IMR-90 (cell line): ENCODE measurements at regions not wholly inside any gene's neighbourhood (a gene's known extent, or its start where the extent isn't known, plus 50 kb on each side); places are given as distances from the start of the nearest gene placed in this dataset.

ENCODE experiments used
- ATAC-seq: fragments of 200-7000 bp; cut with Tn5 transposase; 2 replicates; pipeline ENCODE4 v1.9.1; 2020; ENCODE audit warnings: low read depth, mild to moderate bottlenecking, moderate library complexity
- BruUV-seq: library from RNA; stranded (reverse); fragments of 400-500 nt; replicated peaks from 2 replicates; lab custom pipeline; 2021; lab: Mats Ljungman, UMichigan
- CTCF ChIA-PET: fragments of 300-600 bp; formaldehyde crosslinking; extraction: SDS; loops from one replicate; lab custom pipeline; 2021; ENCODE audit warnings: antibody characterized with exemption; lab: Yijun Ruan, JAX
- POLR2A ChIA-PET: fragments of 300-600 bp; sonication (Branson Sonifier 250); formaldehyde crosslinking; loops from one replicate; lab custom pipeline; 2022; ENCODE audit warnings: antibody characterized with exemption; ENCODE audit not compliant: unreplicated experiment; lab: Charles Lee
- DNase-seq: peaks from one replicate; pipeline ENCODE4 v3.0.0; 2013
- H2AFZ ChIP-seq: replicated peaks from 2 replicates; pipeline ENCODE3; 2013; ENCODE audit warnings: low read length, mild to moderate bottlenecking; ENCODE audit not compliant: poor library complexity
- H2AK5ac ChIP-seq: 2 replicates; pipeline ENCODE4 v1.6.1; 2013; ENCODE audit warnings: low read depth, low read length, inconsistent platforms
- H2AK9ac ChIP-seq: replicated peaks from 2 replicates; pipeline ENCODE3; 2013; ENCODE audit warnings: mild to moderate bottlenecking, low read depth, low read length, moderate library complexity; ENCODE audit not compliant: poor library complexity
- H2BK120ac ChIP-seq: 2 replicates; pipeline ENCODE4 v1.6.1; 2013; ENCODE audit warnings: low read depth, low read length, inconsistent platforms
- H2BK15ac ChIP-seq: 3 replicates; pipeline ENCODE4 v1.6.1; 2013; ENCODE audit warnings: low read depth, low read length, inconsistent platforms
- H2BK20ac ChIP-seq: 2 replicates; pipeline ENCODE4 v1.6.1; 2013; ENCODE audit warnings: low read depth, mild to moderate bottlenecking, inconsistent platforms, low read length, moderate library complexity
- H2BK5ac ChIP-seq: 2 replicates; pipeline ENCODE4 v1.6.1; 2013; ENCODE audit warnings: mild to moderate bottlenecking, low read depth, low read length, inconsistent platforms; ENCODE audit not compliant: poor library complexity, severe bottlenecking
- H3K14ac ChIP-seq: replicated peaks from 2 replicates; pipeline ENCODE4 v1.6.1; 2013; ENCODE audit warnings: low read depth, low read length, inconsistent platforms
- H3K18ac ChIP-seq: 2 replicates; pipeline ENCODE4 v1.6.1; 2013; ENCODE audit warnings: low read depth, low read length, control low read depth
- H3K23ac ChIP-seq: 2 replicates; pipeline ENCODE4 v1.6.1; 2013; ENCODE audit warnings: low read depth, low read length, inconsistent platforms
- H3K27ac ChIP-seq: 2 replicates; pipeline ENCODE4 v1.5.1; 2013; ENCODE audit warnings: mild to moderate bottlenecking, control low read depth, low read length; ENCODE audit not compliant: insufficient read depth
- H3K27me3 ChIP-seq: 2 replicates; pipeline ENCODE4 v1.6.1; 2013; ENCODE audit warnings: low read length; ENCODE audit not compliant: control insufficient read depth, insufficient read depth
- H3K36me3 ChIP-seq: 2 replicates; pipeline ENCODE4 v1.6.1; 2013; ENCODE audit warnings: low read length, mixed read lengths; ENCODE audit not compliant: control insufficient read depth, insufficient read depth
- H3K4ac ChIP-seq: 2 replicates; pipeline ENCODE4 v1.6.1; 2013; ENCODE audit warnings: low read depth, low read length, inconsistent platforms
- H3K4me1 ChIP-seq: 2 replicates; pipeline ENCODE4 v1.6.1; 2013; ENCODE audit warnings: low read length, mixed read lengths; ENCODE audit not compliant: control insufficient read depth, insufficient read depth
- H3K4me2 ChIP-seq: 2 replicates; pipeline ENCODE4 v1.6.1; 2013; ENCODE audit warnings: low read depth, mild to moderate bottlenecking, control low read depth, low read length, moderate library complexity
- H3K4me3 ChIP-seq: 2 replicates; pipeline ENCODE4 v1.5.1; 2013; ENCODE audit warnings: low read depth, mild to moderate bottlenecking, control low read depth, low read length, moderate library complexity; ENCODE audit not compliant: insufficient read depth
- H3K56ac ChIP-seq: 2 replicates; pipeline ENCODE4 v1.6.1; 2013; ENCODE audit warnings: low read length, inconsistent platforms; ENCODE audit not compliant: insufficient read depth; ENCODE audit errors: extremely low read depth
- H3K79me1 ChIP-seq, 2 experiments: 2 replicates each; pipeline ENCODE4 v1.6.1; 2013; ENCODE audit warnings: low read length in 2 of 2, inconsistent platforms in 1 of 2, low read depth in 1 of 2
- H3K9ac ChIP-seq: 2 replicates; pipeline ENCODE4 v1.6.1; 2013; ENCODE audit warnings: low read depth, low read length, control low read depth
- H3K9me1 ChIP-seq: 2 replicates; pipeline ENCODE4 v1.6.1; 2013; ENCODE audit warnings: low read length, inconsistent platforms; ENCODE audit not compliant: insufficient read depth
- H3K9me3 ChIP-seq: 2 replicates; pipeline ENCODE4 v1.6.1; 2013; ENCODE audit warnings: low read length; ENCODE audit not compliant: control insufficient read depth, insufficient read depth
- H4K20me1 ChIP-seq: 2 replicates; pipeline ENCODE4 v1.6.1; 2013; ENCODE audit warnings: low read length, inconsistent platforms; ENCODE audit not compliant: insufficient read depth
- H4K5ac ChIP-seq: 2 replicates; pipeline ENCODE4 v1.6.1; 2013; ENCODE audit warnings: mild to moderate bottlenecking, low read depth, low read length, control low read depth
- H4K8ac ChIP-seq, 2 experiments: 2 replicates each; pipeline ENCODE4 v1.6.1; 2013; ENCODE audit warnings: low read depth in 2 of 2, low read length in 2 of 2, control low read depth in 1 of 2, inconsistent platforms in 1 of 2
- H4K91ac ChIP-seq: 2 replicates; pipeline ENCODE4 v1.6.1; 2013; ENCODE audit warnings: low read depth, low read length, inconsistent platforms; ENCODE audit not compliant: insufficient read depth
- CHD1 ChIP-seq: IDR thresholded peaks from 2 replicates; pipeline ENCODE4 v1.6.1; 2012; ENCODE audit warnings: low read depth, low read length, improper control_type of control experiment
- CTCF ChIP-seq: conservative IDR thresholded peaks from 2 replicates; pipeline ENCODE4 v1.5.1; 2012; ENCODE audit warnings: mild to moderate bottlenecking, low read depth, low read length, improper control_type of control experiment
- ELK1 ChIP-seq: fragments of 150-350 bp; IDR thresholded peaks from 2 replicates; pipeline ENCODE4 v1.6.1; 2016; ENCODE audit warnings: low read depth, mild to moderate bottlenecking, low read length, moderate library complexity, borderline replicate concordance
- FOS ChIP-seq: fragments of 150-350 bp; IDR thresholded peaks from 2 replicates; pipeline ENCODE4 v1.6.1; 2016; ENCODE audit warnings: low read depth, low read length
- MAFK ChIP-seq: IDR thresholded peaks from 2 replicates; pipeline ENCODE4 v1.6.1; 2012; ENCODE audit warnings: low read depth, low read length, improper control_type of control experiment
- MXI1 ChIP-seq: IDR thresholded peaks from 2 replicates; pipeline ENCODE4 v1.6.1; 2012; ENCODE audit warnings: low read depth, mild to moderate bottlenecking, low read length, moderate library complexity, borderline replicate concordance
- NFE2L2 ChIP-seq: fragments of 150-350 bp; IDR thresholded peaks from 2 replicates; pipeline ENCODE4 v1.6.1; 2016; ENCODE audit warnings: low read depth, mild to moderate bottlenecking, low read length
- RCOR1 ChIP-seq: IDR thresholded peaks from 2 replicates; pipeline ENCODE4 v1.6.1; 2012; ENCODE audit warnings: mild to moderate bottlenecking, low read length, improper control_type of control experiment; ENCODE audit not compliant: insufficient replicate concordance
- RFX5 ChIP-seq: IDR thresholded peaks from 2 replicates; pipeline ENCODE4 v1.8.0; 2012; ENCODE audit warnings: low read depth, mild to moderate bottlenecking, low read length, moderate library complexity
- dilution Hi-C: fragments of 300-500 bp; cut with HindIII; formaldehyde crosslinking; loops from one replicate; pipeline ENCODE4 v1.14.3; 2018; ENCODE audit warnings: low sequenced_read_pairs; ENCODE audit not compliant: unreplicated experiment
- in situ Hi-C: fragments of 300-500 bp; cut with MboI; formaldehyde crosslinking; loops from 3 replicates; pipeline ENCODE4 v1.14.3; 2019; ENCODE audit warnings: low sequenced_read_pairs, inconsistent platforms, mixed read lengths
- intact Hi-C: fragments of 100-400 bp; cut with micrococcal nuclease; formaldehyde crosslinking; loops from 2 replicates; pipeline ENCODE4 v1.10.0; 2022

GRCh38 chr1:208962867-208963266 is 620.6 kb upstream of the CAMK1G start:
- intact Hi-C loops (no loop called here), dilution Hi-C loops (no loop called here), in situ Hi-C loops (no loop called here)
- no peak for TF ChIP-seq RCOR1
- TF ChIP-seq RFX5: no peak
- TF ChIP-seq CTCF: no peak
- TF ChIP-seq CHD1: no peak
- TF ChIP-seq MXI1: no peak
- no peak for TF ChIP-seq NFE2L2
- no peak for TF ChIP-seq ELK1
- no peak for TF ChIP-seq MAFK
- no peak for TF ChIP-seq FOS
- Histone ChIP-seq H4K5ac (no peak overlapping the region), H3K27me3 (no peaks in the 10 kb centered on the region), H3K9me3 (peaks cover 6% of the 10 kb centered on the region), H3K4me1 (no peaks in the 10 kb centered on the region), H3K9me1 (no peaks in the 10 kb centered on the region), H2BK15ac (no peak overlapping the region), H3K9ac (no peak overlapping the region), H4K91ac (no peak overlapping the region), H4K20me1 (no peaks in the 10 kb centered on the region), H2AK5ac (no peak overlapping the region), H3K4ac (no peak overlapping the region), H2AFZ (no peak overlapping the region), H3K56ac (no peak overlapping the region), H3K79me1 (no peaks in the 10 kb centered on the region), H3K18ac (no peak overlapping the region), H4K8ac (no peak overlapping the region), H3K36me3 (no peaks in the 10 kb centered on the region), H2BK20ac (no peak overlapping the region), H2BK120ac (no peak overlapping the region), H2AK9ac (no peak overlapping the region), H3K14ac (no peak overlapping the region), H3K27ac (no peak overlapping the region), H2BK5ac (no peak overlapping the region), H3K23ac (no peak overlapping the region), H3K4me3 (no peak overlapping the region), H3K4me2 (no peak overlapping the region)
- no peak for ATAC-seq
- CTCF ChIA-PET: no interaction called here
- no peak for DNase-seq
- BruUV-seq: no TSS peak
- POLR2A ChIA-PET: no interaction called here
